Mesenchymal stem cell (in vitro differentiated cells and primary cell): ENCODE measurements at regions not wholly inside any gene's neighbourhood (a gene's known extent, or its start where the extent isn't known, plus 50 kb on each side); places are given as distances from the start of the nearest gene placed in this dataset.

Experiments used
- DNase-seq: peaks from one replicate; pipeline ENCODE4 v3.0.0-alpha.2; 2013
- H2AFZ ChIP-seq: one replicate; pipeline ENCODE4 v1.6.1; 2013; ENCODE audit warnings: low read depth, mild to moderate bottlenecking, control low read depth, inconsistent platforms, low read length, moderate library complexity
- H2AK5ac ChIP-seq: 2 replicates; pipeline ENCODE4 v1.6.1; 2013; ENCODE audit warnings: low read length, moderate library complexity, mild to moderate bottlenecking, inconsistent platforms; ENCODE audit not compliant: severe bottlenecking
- H2BK120ac ChIP-seq: one replicate; pipeline ENCODE4 v1.6.1; 2013; ENCODE audit warnings: low read depth, mild to moderate bottlenecking, inconsistent platforms, low read length, moderate library complexity
- H2BK12ac ChIP-seq, 2 experiments: one replicate each; pipeline ENCODE4 v1.6.1; 2013; ENCODE audit warnings: inconsistent platforms in 2 of 2, low read length in 2 of 2, mild to moderate bottlenecking in 2 of 2, moderate library complexity in 2 of 2, control low read depth in 1 of 2
- H2BK15ac ChIP-seq: one replicate; pipeline ENCODE4 v1.6.1; 2013; ENCODE audit warnings: mild to moderate bottlenecking, low read depth, inconsistent platforms; ENCODE audit not compliant: poor library complexity, severe bottlenecking
- H2BK5ac ChIP-seq: 2 replicates; pipeline ENCODE4 v1.6.1; 2013; ENCODE audit warnings: low read depth, mild to moderate bottlenecking, low read length, control low read depth, inconsistent platforms; ENCODE audit not compliant: poor library complexity, severe bottlenecking
- H3K14ac ChIP-seq, 2 experiments: one replicate each; pipeline ENCODE4 v1.6.1; 2013; ENCODE audit warnings: inconsistent platforms in 2 of 2, low read length in 2 of 2, control low read depth in 1 of 2, mild to moderate bottlenecking in 1 of 2, moderate library complexity in 1 of 2
- H3K18ac ChIP-seq, 2 experiments: one replicate each; pipeline ENCODE4 v1.6.1; 2013; ENCODE audit warnings: inconsistent platforms in 2 of 2, low read length in 2 of 2, control low read depth in 1 of 2, low read depth in 1 of 2, mild to moderate bottlenecking in 1 of 2
- H3K23ac ChIP-seq, 2 experiments: one replicate each; pipeline ENCODE4 v1.6.1; 2013; ENCODE audit warnings: inconsistent platforms in 2 of 2, low read length in 2 of 2, mild to moderate bottlenecking in 2 of 2, moderate library complexity in 2 of 2, control low read depth in 1 of 2
- H3K27ac ChIP-seq: 2 replicates; pipeline ENCODE4 v1.5.1; 2013; ENCODE audit warnings: mild to moderate bottlenecking, moderate library complexity, low read length, control low read depth, inconsistent platforms; ENCODE audit not compliant: poor library complexity, severe bottlenecking
- H3K27me3 ChIP-seq, 2 experiments: 2 replicates each; pipeline versions ENCODE4 v1.6.1 to v1.7.0; 2013; ENCODE audit warnings: low read length in 2 of 2, mild to moderate bottlenecking in 2 of 2, moderate library complexity in 2 of 2, control low read depth in 1 of 2, inconsistent platforms in 1 of 2; ENCODE audit not compliant: control insufficient read depth in 1 of 2, insufficient read depth in 1 of 2
- H3K36me3 ChIP-seq, 2 experiments: 2 replicates each; pipeline versions ENCODE4 v1.6.1 to v1.7.0; 2013; ENCODE audit warnings: low read length in 2 of 2, control low read depth in 1 of 2, inconsistent platforms in 1 of 2, low read depth in 1 of 2, mild to moderate bottlenecking in 1 of 2; ENCODE audit not compliant: insufficient read depth in 2 of 2, control insufficient read depth in 1 of 2
- H3K4ac ChIP-seq, 2 experiments: one replicate each; pipeline ENCODE4 v1.6.1; 2013; ENCODE audit warnings: inconsistent platforms in 2 of 2, low read length in 2 of 2, mild to moderate bottlenecking in 2 of 2, moderate library complexity in 2 of 2, control low read depth in 1 of 2, low read depth in 1 of 2
- H3K4me1 ChIP-seq: 2 replicates; pipeline ENCODE4 v1.6.1; 2013; ENCODE audit warnings: low read depth, low read length, control low read depth; ENCODE audit not compliant: control insufficient read depth, insufficient read depth
- H3K4me2 ChIP-seq: 2 replicates; pipeline ENCODE4 v1.6.1; 2013; ENCODE audit warnings: low read length, mild to moderate bottlenecking, inconsistent platforms; ENCODE audit not compliant: poor library complexity, severe bottlenecking
- H3K4me3 ChIP-seq, 2 experiments: 2 replicates each; pipeline versions ENCODE4 v1.5.1 to v1.7.0; 2013; ENCODE audit warnings: low read length in 2 of 2, mild to moderate bottlenecking in 2 of 2, control low read depth in 1 of 2, low read depth in 1 of 2; ENCODE audit not compliant: insufficient read depth in 1 of 2
- H3K79me1 ChIP-seq: replicated peaks from 2 replicates; pipeline ENCODE4 v1.6.1; 2013; ENCODE audit warnings: mild to moderate bottlenecking, control low read depth, low read length, inconsistent platforms; ENCODE audit not compliant: poor library complexity, severe bottlenecking
- H3K9ac ChIP-seq: 2 replicates; pipeline ENCODE4 v1.7.0; 2013; ENCODE audit warnings: mild to moderate bottlenecking, low read length, moderate library complexity
- H3K9me3 ChIP-seq: 2 replicates; pipeline ENCODE4 v1.7.0; 2013; ENCODE audit warnings: mild to moderate bottlenecking, low read length; ENCODE audit not compliant: control insufficient read depth
- H4K8ac ChIP-seq: one replicate; pipeline ENCODE4 v1.6.1; 2013; ENCODE audit warnings: inconsistent platforms, mild to moderate bottlenecking, low read length, moderate library complexity
- H4K91ac ChIP-seq: one replicate; pipeline ENCODE4 v1.6.1; 2013; ENCODE audit warnings: mild to moderate bottlenecking, low read length, inconsistent platforms
- WGBS: methylation state at CpG from one replicate; pipeline ENCODE4 v1.1.7; 2013; ENCODE audit warnings: mixed read lengths; 5-methylcytosine and 5-hydroxymethylcytosine counted together

GRCh38 chr18:22346401-22346952, 71.2 kb downstream of the CTAGE1 start:
- H3K23ac ChIP-seq: no peak overlapping the region
- peak overlapping the region; percentile 87 for H4K8ac ChIP-seq
- H2BK15ac ChIP-seq: no peak overlapping the region
- H3K18ac ChIP-seq: peak overlapping the region; percentile 40 to 76
- peak overlapping the region in 1 of 2 experiments; percentile 9 for H3K4ac ChIP-seq
- H2BK5ac ChIP-seq: no peak overlapping the region
- H3K4me1 ChIP-seq: peaks cover 15% of the 10 kb centered on the region
- peak overlapping the region; percentile 39 for H2BK120ac ChIP-seq
- no CpG with 5 or more reads among the region's 2 CpGs for WGBS
- peak overlapping the region; percentile 2 for H4K91ac ChIP-seq
- no peaks in the 10 kb centered on the region for H3K79me1 ChIP-seq
- H3K27me3 ChIP-seq: peaks cover 31 to 54% of the 10 kb centered on the region in 2 experiments
- peak overlapping the region in 1 of 2 experiments; percentile 16 for H3K4me3 ChIP-seq
- no peaks in the 10 kb centered on the region for H3K9me3 ChIP-seq
- H2BK12ac ChIP-seq: peak overlapping the region in 1 of 2 experiments; percentile 7
- no peak overlapping the region for H2AK5ac ChIP-seq
- peak; percentile 69 for DNase-seq
- no peak overlapping the region for H3K14ac ChIP-seq
- H3K9ac ChIP-seq: peak overlapping the region; percentile 30
- H2AFZ ChIP-seq: no peak overlapping the region
- no peak overlapping the region for H3K4me2 ChIP-seq
- H3K27ac ChIP-seq: no peak overlapping the region
- no peaks in the 10 kb centered on the region for H3K36me3 ChIP-seq

DNA sequence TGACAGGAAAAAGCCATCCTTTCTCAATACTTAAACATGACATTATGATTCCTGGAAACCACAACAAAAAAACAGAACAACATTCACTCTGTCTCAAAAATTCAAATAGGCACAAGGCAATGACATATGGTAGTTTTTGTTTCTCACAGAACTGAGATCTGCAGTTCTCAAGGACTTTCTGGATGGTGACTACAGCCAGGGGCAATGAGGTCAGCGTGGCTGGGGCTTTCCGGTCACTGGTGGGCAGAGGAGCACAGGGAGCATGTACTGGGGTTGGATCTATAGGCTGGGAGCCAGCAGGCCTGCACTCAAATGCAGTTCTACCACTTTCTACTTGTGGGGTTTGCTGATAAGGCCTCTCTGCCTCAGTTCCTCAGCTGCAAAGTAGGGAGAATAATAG, 72.0 kb downstream of the CTAGE1 start:
- no peak overlapping the region for H3K4ac ChIP-seq
- no peak overlapping the region for H2AFZ ChIP-seq
- H3K27me3 ChIP-seq: peaks cover 28 to 54% of the 10 kb centered on the region in 2 experiments
- H2BK12ac ChIP-seq: peak overlapping the region in 1 of 2 experiments; percentile 37
- H3K36me3 ChIP-seq: no peaks in the 10 kb centered on the region
- H2BK5ac ChIP-seq: peak overlapping the region; percentile 46
- peak overlapping the region in 1 of 2 experiments; percentile 35 for H3K14ac ChIP-seq
- no peak overlapping the region for H2BK15ac ChIP-seq
- peak overlapping the region; percentile 46 for H4K8ac ChIP-seq
- WGBS: 76% methylated on average over 2 of the region's 2 CpGs
- no peak overlapping the region for H3K4me3 ChIP-seq
- no peak overlapping the region for H2AK5ac ChIP-seq
- H2BK120ac ChIP-seq: no peak overlapping the region
- no peaks in the 10 kb centered on the region for H3K9me3 ChIP-seq
- H3K27ac ChIP-seq: no peak overlapping the region
- H3K18ac ChIP-seq: peak overlapping the region; percentile 3 to 58
- no peaks in the 10 kb centered on the region for H3K79me1 ChIP-seq
- H3K4me2 ChIP-seq: no peak overlapping the region
- no peak overlapping the region for H3K9ac ChIP-seq
- H4K91ac ChIP-seq: peak overlapping the region; percentile 28
- peak; percentile 70 for DNase-seq
- no peak overlapping the region for H3K23ac ChIP-seq
- peaks cover 15% of the 10 kb centered on the region for H3K4me1 ChIP-seq

DNA sequence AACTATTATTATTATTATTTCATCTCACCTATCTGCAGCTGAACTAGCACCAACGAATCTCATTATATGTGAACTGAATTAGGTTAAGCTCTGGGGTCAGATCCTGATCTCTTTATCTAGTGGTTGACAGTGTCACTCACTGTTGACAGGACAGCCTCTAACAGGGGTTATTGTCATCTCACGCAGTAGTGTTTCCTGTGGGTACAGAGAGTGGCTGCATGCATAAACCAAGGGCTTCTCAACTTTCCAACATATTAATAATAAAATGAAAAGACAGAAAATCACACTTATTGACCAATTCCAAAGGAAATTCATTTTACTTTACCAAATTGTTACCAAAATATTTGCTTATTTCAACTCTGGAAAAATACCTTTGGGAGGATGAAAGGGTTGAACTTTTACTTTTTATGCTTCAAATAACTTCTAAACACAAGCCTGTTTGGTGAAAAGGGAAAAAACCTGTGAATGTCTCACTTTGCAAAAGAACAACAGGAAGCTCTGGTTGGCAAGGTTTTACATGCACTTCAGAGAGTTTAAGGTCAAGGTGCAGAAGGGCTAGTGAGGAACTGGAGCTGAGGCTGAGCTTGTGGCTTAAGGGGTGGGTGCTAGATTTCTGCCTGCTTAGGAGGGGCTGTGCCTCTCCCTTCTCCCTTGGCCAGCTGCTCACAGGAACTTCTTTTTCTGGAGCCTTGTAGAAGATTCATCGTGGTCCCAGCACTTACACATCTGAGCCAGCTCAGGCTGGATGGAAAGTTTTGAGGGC, 72.6 kb downstream of the CTAGE1 start:
- Histone ChIP-seq H2AK5ac (no peak overlapping the region), H3K23ac (peak overlapping the region in 1 of 2 experiments; percentile 84), H3K27ac (no peak overlapping the region), H3K9me3 (no peaks in the 10 kb centered on the region), H3K79me1 (no peaks in the 10 kb centered on the region), H3K9ac (no peak overlapping the region), H3K4me3 (no peak overlapping the region), H3K14ac (peak overlapping the region in 1 of 2 experiments; percentile 68), H2BK15ac (no peak overlapping the region), H2BK5ac (no peak overlapping the region), H2BK12ac (no peak overlapping the region), H3K4me1 (peaks cover 15% of the 10 kb centered on the region), H2BK120ac (no peak overlapping the region), H2AFZ (no peak overlapping the region), H4K91ac (no peak overlapping the region), H4K8ac (peak overlapping the region; percentile 43), H3K27me3 (peaks cover 26 to 53% of the 10 kb centered on the region in 2 experiments), H3K36me3 (no peaks in the 10 kb centered on the region), H3K4me2 (no peak overlapping the region), H3K18ac (peak overlapping the region in 1 of 2 experiments; percentile 64), H3K4ac (no peak overlapping the region)
- 66% methylated on average over 2 of the region's 3 CpGs for WGBS
- no peak for DNase-seq

DNA sequence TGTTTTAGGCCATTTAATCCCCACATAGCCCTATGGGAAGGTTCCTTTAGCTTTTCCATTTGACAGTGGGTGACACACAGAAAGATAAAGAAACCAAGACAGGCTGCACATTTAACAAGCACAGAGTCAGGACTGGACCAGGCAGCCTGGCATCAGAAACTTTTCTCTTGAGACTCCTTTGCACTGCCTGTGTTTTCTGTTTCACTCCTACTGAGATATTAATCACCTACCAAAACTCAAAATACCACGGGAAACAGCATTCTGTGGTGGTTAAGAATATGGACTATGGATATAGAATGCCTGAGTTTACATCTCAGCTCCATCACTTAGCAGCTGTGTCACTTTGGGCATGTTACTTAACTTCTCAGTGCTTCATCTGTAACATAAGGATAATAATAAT, 73.3 kb downstream of the CTAGE1 start:
- DNase-seq: no peak
- Histone ChIP-seq H2BK5ac (no peak overlapping the region), H3K4ac (no peak overlapping the region), H2BK12ac (no peak overlapping the region), H3K4me2 (no peak overlapping the region), H2BK120ac (no peak overlapping the region), H3K27ac (no peak overlapping the region), H3K9me3 (no peaks in the 10 kb centered on the region), H3K18ac (no peak overlapping the region), H3K14ac (no peak overlapping the region), H3K4me3 (no peak overlapping the region), H3K23ac (no peak overlapping the region), H4K8ac (no peak overlapping the region), H3K36me3 (no peaks in the 10 kb centered on the region), H3K9ac (no peak overlapping the region), H2BK15ac (no peak overlapping the region), H4K91ac (no peak overlapping the region), H3K79me1 (no peaks in the 10 kb centered on the region), H2AK5ac (no peak overlapping the region), H3K4me1 (peaks cover 15% of the 10 kb centered on the region), H3K27me3 (peaks cover 23 to 47% of the 10 kb centered on the region in 2 experiments), H2AFZ (no peak overlapping the region)
- no CpG with 5 or more reads among the region's 1 CpG for WGBS
